ENCODE measurements at regions not wholly inside any gene's neighbourhood (a gene's known extent, or its start where the extent isn't known, plus 50 kb on each side); places are given as distances from the start of the nearest gene placed in this dataset.

- TF ChIP-seq CTCF (IDR thresholded peaks at IDR 0.05; ENCODE audit: insufficient read depth, low read length) (no peak), POLR2AphosphoS5 (IDR thresholded peaks at IDR 0.05; ENCODE audit: low read depth) (no peak), REST (IDR thresholded peaks at IDR 0.05; ENCODE audit: insufficient replicate concordance, low read depth) (no peak), SPI1 (IDR thresholded peaks at IDR 0.05; ENCODE audit: borderline replicate concordance, low read depth) (0 out of 2 replicates have a peak, but pooled peaks have one; percentile 4), GABPA (IDR thresholded peaks at IDR 0.05; ENCODE audit: low read depth) (no peak)
Observed at GRCh38 chr6:117771403-117771802, 96.1 kb downstream of the NUS1 start.
